Neuronal stem cell (in vitro differentiated cells): ENCODE measurements at regions not wholly inside any gene's neighbourhood (a gene's known extent, or its start where the extent isn't known, plus 50 kb on each side); places are given as distances from the start of the nearest gene placed in this dataset. TPM values are rescaled to one million over a fixed set of nuclear protein-coding genes. Genes with fewer than 3 reads are reported as not detected.

Source experiments
- DNase-seq: peaks from one replicate; pipeline ENCODE4 v3.0.0-alpha.2; 2013; ENCODE audit warnings: low spot score
- H2AFZ ChIP-seq: one replicate; pipeline ENCODE4 v1.6.1; 2013; ENCODE audit warnings: mild to moderate bottlenecking, low read length, inconsistent platforms
- H2AK5ac ChIP-seq: 2 replicates; pipeline ENCODE4 v1.6.1; 2013; ENCODE audit warnings: low read depth, mild to moderate bottlenecking, inconsistent platforms, low read length, moderate library complexity, mixed read lengths
- H2BK120ac ChIP-seq: 2 replicates; pipeline ENCODE4 v1.6.1; 2013; ENCODE audit warnings: low read depth, mild to moderate bottlenecking, inconsistent platforms, low read length, moderate library complexity, mixed read lengths
- H2BK12ac ChIP-seq: one replicate; pipeline ENCODE4 v1.6.1; 2013; ENCODE audit warnings: low read length, inconsistent platforms
- H2BK15ac ChIP-seq: 2 replicates; pipeline ENCODE4 v1.6.1; 2013; ENCODE audit warnings: mild to moderate bottlenecking, low read length, inconsistent platforms, mixed read lengths
- H2BK5ac ChIP-seq: one replicate; pipeline ENCODE4 v1.6.1; 2013; ENCODE audit warnings: inconsistent platforms, mild to moderate bottlenecking, low read length, moderate library complexity
- H3K14ac ChIP-seq: one replicate; pipeline ENCODE4 v1.6.1; 2013; ENCODE audit warnings: low read length, inconsistent platforms
- H3K18ac ChIP-seq: 2 replicates; pipeline ENCODE4 v1.6.1; 2013; ENCODE audit warnings: low read length, inconsistent platforms
- H3K23ac ChIP-seq: 2 replicates; pipeline ENCODE4 v1.6.1; 2013; ENCODE audit warnings: low read depth, mild to moderate bottlenecking, mixed read lengths, low read length, inconsistent platforms; ENCODE audit not compliant: poor library complexity
- H3K27ac ChIP-seq: replicated peaks from 3 replicates; pipeline ENCODE4 v1.5.1; 2013; ENCODE audit warnings: low read length, inconsistent platforms
- H3K27me3 ChIP-seq, 3 experiments: 2 replicates each; pipeline ENCODE4 v1.6.1; 2013; ENCODE audit warnings: low read length in 3 of 3, mild to moderate bottlenecking in 2 of 3, inconsistent platforms in 1 of 3, low read depth in 1 of 3, mixed read lengths in 1 of 3, moderate library complexity in 1 of 3; ENCODE audit not compliant: control insufficient read depth in 3 of 3, insufficient read depth in 3 of 3
- H3K36me3 ChIP-seq, 2 donors: replicated peaks in 1 of 2; 2 replicates each; pipeline ENCODE4 v1.6.1; 2013; ENCODE audit warnings: low read length in 2 of 2; ENCODE audit not compliant: control insufficient read depth in 2 of 2, insufficient read depth in 2 of 2
- H3K4ac ChIP-seq: 2 replicates; pipeline ENCODE4 v1.6.1; 2013; ENCODE audit warnings: inconsistent platforms, mild to moderate bottlenecking, low read length, moderate library complexity
- H3K4me1 ChIP-seq, 2 donors: 1 replicate in 1 of 2; 2 replicates in 1 of 2; pipeline ENCODE4 v1.6.1; 2013; ENCODE audit warnings: low read length in 2 of 2, low read depth in 1 of 2; ENCODE audit not compliant: control insufficient read depth in 2 of 2, insufficient read depth in 1 of 2
- H3K4me2 ChIP-seq: one replicate; pipeline ENCODE4 v1.6.1; 2013; ENCODE audit warnings: mild to moderate bottlenecking, low read length, inconsistent platforms; ENCODE audit not compliant: insufficient read depth, poor library complexity, severe bottlenecking
- H3K4me3 ChIP-seq, 2 donors: 2 replicates each; pipeline ENCODE4 v1.5.1; 2013; ENCODE audit warnings: low read length in 2 of 2, mild to moderate bottlenecking in 2 of 2, inconsistent platforms in 1 of 2, moderate library complexity in 1 of 2
- H3K79me1 ChIP-seq: one replicate; pipeline ENCODE4 v1.6.1; 2013; ENCODE audit warnings: low read depth, mild to moderate bottlenecking, inconsistent platforms, low read length, moderate library complexity
- H3K9ac ChIP-seq: one replicate; pipeline ENCODE4 v1.6.1; 2013; ENCODE audit warnings: mild to moderate bottlenecking, low read depth, low read length, inconsistent platforms; ENCODE audit not compliant: poor library complexity
- H3K9me3 ChIP-seq, 2 donors: replicated peaks in 1 of 2; 2 replicates each; pipeline versions ENCODE3 to v1.6.1; 2013; ENCODE audit warnings: low read length in 2 of 2, mild to moderate bottlenecking in 2 of 2, inconsistent platforms in 1 of 2, low read depth in 1 of 2, mixed read lengths in 1 of 2, moderate library complexity in 1 of 2; ENCODE audit not compliant: control insufficient read depth in 2 of 2, insufficient read depth in 1 of 2
- H4K8ac ChIP-seq: one replicate; pipeline ENCODE4 v1.6.1; 2013; ENCODE audit warnings: low read depth, mild to moderate bottlenecking, inconsistent platforms, low read length, moderate library complexity
- H4K91ac ChIP-seq: one replicate; pipeline ENCODE4 v1.6.1; 2013; ENCODE audit warnings: low read length, low read depth, mild to moderate bottlenecking, inconsistent platforms; ENCODE audit not compliant: poor library complexity
- WGBS, 2 donors: extraction: QIAGEN DNeasy Blood & Tissue Kit; methylation state at CpG; one replicate each; pipeline ENCODE4 v1.1.7; 2013; ENCODE audit warnings: missing lambda C conversion rate in 2 of 2, mixed read lengths in 1 of 2; ENCODE audit not compliant: insufficient read length in 2 of 2, insufficient replicate concordance in 1 of 2; ENCODE audit errors: extremely low coverage in 2 of 2; 5-methylcytosine and 5-hydroxymethylcytosine counted together
- small RNA-seq: library from polyadenylated mRNA; stranded (forward); fragments of <200 nt; extraction: miRNeasy Mini kit (QIAGEN cat#:217004); gene quantifications from one replicate; pipeline ENCODE3, GENCODE V24; 2013; ENCODE audit not compliant: insufficient read depth

DNA sequence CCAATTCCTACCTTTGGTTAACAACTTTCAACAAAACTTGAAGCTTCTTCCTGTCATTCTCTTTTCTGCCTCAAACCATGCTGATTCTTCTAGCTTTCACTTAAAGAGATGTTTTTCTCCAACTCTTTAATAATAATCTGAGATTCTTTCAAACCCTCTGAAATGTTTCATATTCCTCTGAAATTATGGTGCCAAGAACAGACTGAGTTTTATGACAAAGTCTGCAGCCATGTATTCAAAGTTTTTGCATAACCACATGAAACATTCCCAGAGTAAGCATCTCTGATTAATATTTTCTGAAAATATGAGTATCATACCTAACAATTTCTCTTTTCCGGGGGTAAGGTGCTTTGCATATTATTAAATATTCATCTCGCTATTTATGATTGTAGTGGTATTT lies 59.1 kb upstream of the DCN start:
- H3K4ac ChIP-seq = no peak overlapping the region
- no peak overlapping the region for H2AK5ac ChIP-seq
- H2AFZ ChIP-seq = no peak overlapping the region
- no peak overlapping the region for H2BK12ac ChIP-seq
- no peak overlapping the region for H3K4me3 ChIP-seq
- H4K8ac ChIP-seq = no peak overlapping the region
- no peak overlapping the region for H3K14ac ChIP-seq
- H2BK15ac ChIP-seq = no peak overlapping the region
- no peak overlapping the region for H2BK5ac ChIP-seq
- no peak overlapping the region for H3K27ac ChIP-seq
- H3K9me3 ChIP-seq = no peaks in the 10 kb centered on the region
- H3K18ac ChIP-seq = no peak overlapping the region
- no peak overlapping the region for H2BK120ac ChIP-seq
- no peak overlapping the region for H4K91ac ChIP-seq
- H3K9ac ChIP-seq = no peak overlapping the region
- H3K27me3 ChIP-seq = no peaks in the 10 kb centered on the region
- H3K79me1 ChIP-seq = no peaks in the 10 kb centered on the region
- no peak overlapping the region for H3K23ac ChIP-seq
- WGBS, 2 donors = no CpG with 5 or more reads among the region's 2 CpGs
- H3K4me2 ChIP-seq = no peak overlapping the region
- H3K4me1 ChIP-seq = no peaks in the 10 kb centered on the region
- no peak for DNase-seq
- H3K36me3 ChIP-seq = no peaks in the 10 kb centered on the region

DNA sequence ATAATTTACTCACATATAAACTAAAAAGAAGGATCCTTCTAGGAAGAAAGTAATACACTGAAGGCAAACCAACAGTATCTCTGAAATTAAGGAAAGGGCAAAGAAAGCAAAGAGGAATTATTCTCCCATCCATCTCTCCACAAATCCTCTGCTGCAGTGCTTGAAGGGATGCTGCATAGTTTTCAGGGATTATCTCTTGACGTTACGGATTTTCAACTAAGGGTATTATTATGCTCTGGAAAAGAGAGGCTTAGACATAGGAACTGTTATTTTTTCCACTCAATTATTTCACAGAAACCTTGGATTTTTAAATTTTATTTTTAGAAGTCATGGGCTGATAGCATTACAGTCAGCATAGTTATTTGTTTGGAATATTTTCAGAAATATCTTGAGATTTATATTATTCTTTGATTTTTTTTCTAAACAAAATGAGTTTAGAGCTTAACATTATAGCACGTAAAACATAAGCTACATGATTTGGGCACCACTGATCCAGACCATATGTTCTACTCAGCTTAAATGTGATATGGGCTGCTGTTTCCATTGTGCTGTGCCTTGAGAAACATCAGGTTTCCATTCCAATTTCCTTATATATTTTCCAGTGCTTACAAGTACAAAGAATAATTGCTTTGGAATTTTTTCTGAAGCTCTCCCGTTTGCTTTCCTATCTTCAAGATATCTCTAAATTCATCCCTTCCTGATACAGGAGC lies 57.9 kb upstream of the DCN start:
- H3K4ac ChIP-seq = no peak overlapping the region

DNA sequence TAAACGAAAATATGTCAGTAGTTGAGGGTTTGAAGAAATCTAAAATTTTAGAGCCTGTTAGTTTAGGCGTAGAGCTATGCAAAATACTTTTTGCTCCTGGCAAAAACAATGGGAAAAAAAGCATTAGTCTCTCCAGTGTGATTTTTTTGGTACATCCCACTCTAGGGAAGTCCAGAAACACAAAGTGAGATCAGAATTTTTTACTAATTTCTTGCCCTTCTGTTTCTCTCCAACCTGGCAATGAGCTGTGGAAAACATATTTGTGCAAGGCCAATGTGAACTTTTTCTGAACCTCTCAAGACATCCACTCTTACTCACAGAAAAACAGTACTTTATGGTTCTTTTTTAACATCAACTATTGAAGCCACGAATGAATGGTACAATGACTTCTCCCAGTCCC lies 56.9 kb upstream of the DCN start:
- Histone ChIP-seq H2AFZ (no peak overlapping the region), H3K36me3 (no peaks in the 10 kb centered on the region), H2AK5ac (no peak overlapping the region), H3K9me3 (no peaks in the 10 kb centered on the region), H3K23ac (no peak overlapping the region), H3K4me2 (no peak overlapping the region), H2BK15ac (no peak overlapping the region), H3K27ac (no peak overlapping the region), H2BK5ac (no peak overlapping the region), H4K8ac (no peak overlapping the region), H2BK120ac (no peak overlapping the region), H3K4me3 (no peak overlapping the region), H3K79me1 (no peaks in the 10 kb centered on the region), H3K4ac (no peak overlapping the region), H3K4me1 (no peaks in the 10 kb centered on the region), H2BK12ac (no peak overlapping the region), H3K18ac (no peak overlapping the region), H4K91ac (no peak overlapping the region), H3K27me3 (no peaks in the 10 kb centered on the region), H3K9ac (no peak overlapping the region), H3K14ac (no peak overlapping the region)
- DNase-seq = no peak
- no CpG with 5 or more reads among the region's 3 CpGs for WGBS, 2 donors

More for the DNA sequence above, 57.9 kb upstream of the DCN start:
- no CpG with 5 or more reads among the region's 4 CpGs for WGBS, 2 donors
- Histone ChIP-seq H3K9ac (no peak overlapping the region), H4K91ac (no peak overlapping the region), H3K9me3 (no peaks in the 10 kb centered on the region), H2BK120ac (no peak overlapping the region), H2BK12ac (no peak overlapping the region), H3K27me3 (no peaks in the 10 kb centered on the region), H3K27ac (no peak overlapping the region), H3K79me1 (no peaks in the 10 kb centered on the region), H3K4me1 (no peaks in the 10 kb centered on the region), H2AK5ac (no peak overlapping the region), H4K8ac (no peak overlapping the region), H3K23ac (no peak overlapping the region), H2AFZ (no peak overlapping the region), H2BK5ac (no peak overlapping the region), H3K14ac (no peak overlapping the region), H3K4me3 (no peak overlapping the region), H3K36me3 (no peaks in the 10 kb centered on the region), H2BK15ac (no peak overlapping the region), H3K18ac (no peak overlapping the region), H3K4me2 (no peak overlapping the region)
- DNase-seq = no peak

Small RNA genes lying in the stretch of these regions (small RNA-seq; reads per million reads assigned to genes)
- gene AC090049.2 (not detected), gene RF02110 (not detected)
